BE2C (cell line): ENCODE measurements at regions not wholly inside any gene's neighbourhood (a gene's known extent, or its start where the extent isn't known, plus 50 kb on each side); places are given as distances from the start of the nearest gene placed in this dataset.

ENCODE experiments used
- DNase-seq: peaks from one replicate; pipeline ENCODE4 v3.0.0-alpha.2; 2020
- H3K27me3 ChIP-seq: fragments of 250-450 bp; sonication (Bioruptor Pico); 2 replicates; pipeline ENCODE4 v1.5.1; 2020; ENCODE audit warnings: mild to moderate bottlenecking
- H3K36me3 ChIP-seq: fragments of 250-450 bp; sonication (Bioruptor Pico); 2 replicates; pipeline ENCODE4 v1.5.1; 2020; ENCODE audit warnings: mild to moderate bottlenecking
- H3K4me1 ChIP-seq: fragments of 250-450 bp; sonication (Bioruptor Pico); 2 replicates; pipeline ENCODE4 v1.5.1; 2020
- H3K4me3 ChIP-seq: 2 replicates; pipeline ENCODE4 v1.5.1; 2011; ENCODE audit warnings: low read depth, low read length
- H3K9me3 ChIP-seq: fragments of 250-450 bp; sonication (Bioruptor Pico); 2 replicates; pipeline ENCODE4 v1.5.1; 2020
- TF ChIP-seq, protein P1 (sequence below): IDR thresholded peaks from 2 replicates; pipeline ENCODE4 v1.5.1; 2012; ENCODE audit warnings: mild to moderate bottlenecking, low read depth, low read length

DNA sequence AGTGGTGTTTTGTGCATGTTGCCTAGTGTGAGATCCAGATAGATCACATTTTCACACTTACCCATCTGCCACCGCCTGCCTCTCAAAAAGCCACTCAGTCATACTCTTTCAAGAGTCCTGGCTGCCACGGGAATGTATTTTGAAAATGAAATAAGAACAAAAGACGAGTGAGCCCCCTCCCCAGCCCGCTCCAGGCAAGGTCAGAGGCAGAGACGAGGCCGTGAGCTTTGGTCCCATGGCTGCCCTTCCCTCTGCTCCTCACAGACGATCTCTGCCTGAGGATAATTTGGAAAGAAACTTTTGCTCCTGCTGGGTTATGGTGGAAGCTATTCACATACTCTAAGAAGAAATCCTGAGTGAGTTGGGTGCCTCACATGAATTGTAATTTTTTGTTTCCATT lies 924.3 kb downstream of the BCL11B start:
- Histone ChIP-seq H3K4me1 (no peaks in the 10 kb centered on the region), H3K9me3 (no peaks in the 10 kb centered on the region), H3K36me3 (no peaks in the 10 kb centered on the region), H3K27me3 (no peaks in the 10 kb centered on the region), H3K4me3 (no peak overlapping the region)
- no peak for DNase-seq
- TF ChIP-seq, protein P1, sequence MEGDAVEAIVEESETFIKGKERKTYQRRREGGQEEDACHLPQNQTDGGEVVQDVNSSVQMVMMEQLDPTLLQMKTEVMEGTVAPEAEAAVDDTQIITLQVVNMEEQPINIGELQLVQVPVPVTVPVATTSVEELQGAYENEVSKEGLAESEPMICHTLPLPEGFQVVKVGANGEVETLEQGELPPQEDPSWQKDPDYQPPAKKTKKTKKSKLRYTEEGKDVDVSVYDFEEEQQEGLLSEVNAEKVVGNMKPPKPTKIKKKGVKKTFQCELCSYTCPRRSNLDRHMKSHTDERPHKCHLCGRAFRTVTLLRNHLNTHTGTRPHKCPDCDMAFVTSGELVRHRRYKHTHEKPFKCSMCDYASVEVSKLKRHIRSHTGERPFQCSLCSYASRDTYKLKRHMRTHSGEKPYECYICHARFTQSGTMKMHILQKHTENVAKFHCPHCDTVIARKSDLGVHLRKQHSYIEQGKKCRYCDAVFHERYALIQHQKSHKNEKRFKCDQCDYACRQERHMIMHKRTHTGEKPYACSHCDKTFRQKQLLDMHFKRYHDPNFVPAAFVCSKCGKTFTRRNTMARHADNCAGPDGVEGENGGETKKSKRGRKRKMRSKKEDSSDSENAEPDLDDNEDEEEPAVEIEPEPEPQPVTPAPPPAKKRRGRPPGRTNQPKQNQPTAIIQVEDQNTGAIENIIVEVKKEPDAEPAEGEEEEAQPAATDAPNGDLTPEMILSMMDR = no peak

DNA sequence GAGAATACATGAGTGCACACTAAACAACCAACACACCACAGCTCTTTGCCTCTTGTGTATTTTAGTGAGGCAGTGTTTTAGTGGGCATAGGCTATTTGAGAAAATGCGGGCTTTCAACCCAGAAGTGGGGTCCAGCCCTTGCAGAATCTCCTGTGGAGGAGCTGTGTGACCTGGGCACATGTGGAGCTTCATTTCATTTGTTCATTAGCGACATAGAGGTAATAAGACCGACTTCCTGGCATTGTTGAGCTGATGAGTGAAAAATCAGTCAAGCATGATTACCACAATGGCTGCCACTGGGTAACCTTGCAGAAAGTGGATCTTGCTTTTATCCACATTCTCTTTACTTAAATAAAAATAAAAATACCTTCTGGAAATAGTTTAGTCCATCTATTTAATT lies 923.5 kb downstream of the BCL11B start:
- H3K36me3 ChIP-seq = no peaks in the 10 kb centered on the region
- no peak for DNase-seq
- TF ChIP-seq, protein P1 = no peak
- H3K4me3 ChIP-seq = no peak overlapping the region
- no peaks in the 10 kb centered on the region; the same call in 1 of the 2 replicates for H3K9me3 ChIP-seq
- no peaks in the 10 kb centered on the region for H3K27me3 ChIP-seq
- H3K4me1 ChIP-seq = no peaks in the 10 kb centered on the region

DNA sequence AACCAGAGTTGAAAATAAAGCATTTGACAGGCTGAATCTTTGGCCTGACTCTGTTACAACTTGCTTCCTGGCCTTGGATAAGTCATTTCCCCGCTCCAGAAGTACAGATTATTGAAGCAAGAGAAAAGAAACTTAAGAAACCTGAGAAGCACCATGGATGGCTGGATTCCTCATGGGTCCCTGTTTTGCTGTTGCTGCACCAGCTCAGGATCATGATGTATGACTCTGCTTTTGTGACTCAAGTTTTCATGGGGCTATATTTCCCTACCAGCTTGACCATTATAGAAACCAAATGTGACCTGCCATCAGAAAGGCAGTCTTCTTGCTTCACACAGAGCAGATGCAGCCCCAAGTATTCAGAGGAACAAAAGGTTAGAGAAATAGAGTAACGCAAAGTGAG lies 921.8 kb downstream of the BCL11B start:
- H3K9me3 ChIP-seq = no peaks in the 10 kb centered on the region; the same call in 1 of the 2 replicates
- no peaks in the 10 kb centered on the region for H3K27me3 ChIP-seq
- no peaks in the 10 kb centered on the region for H3K4me1 ChIP-seq
- H3K36me3 ChIP-seq = no peaks in the 10 kb centered on the region
- no peak for DNase-seq
- TF ChIP-seq, protein P1 = no peak
- no peak overlapping the region for H3K4me3 ChIP-seq

DNA sequence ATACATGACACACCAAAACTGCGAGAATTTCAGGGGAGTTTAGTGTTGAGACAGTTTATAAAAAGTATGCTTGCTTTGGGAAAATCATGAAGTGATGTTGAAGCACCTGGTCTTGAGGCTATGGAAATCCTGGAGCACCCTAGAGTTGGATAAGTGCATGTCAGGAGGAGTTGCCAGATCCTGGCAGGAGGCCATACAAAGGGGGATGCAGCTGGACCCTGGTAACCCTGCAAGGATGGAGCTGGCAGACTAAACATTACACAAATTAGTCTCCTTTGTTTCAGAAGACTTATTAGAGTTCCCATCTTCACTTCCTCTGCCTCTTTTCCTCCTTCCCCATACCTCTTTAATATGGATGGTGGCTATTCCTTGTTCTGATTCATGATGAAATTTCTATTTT lies 907.0 kb downstream of the BCL11B start:
- no peak for DNase-seq

DNA sequence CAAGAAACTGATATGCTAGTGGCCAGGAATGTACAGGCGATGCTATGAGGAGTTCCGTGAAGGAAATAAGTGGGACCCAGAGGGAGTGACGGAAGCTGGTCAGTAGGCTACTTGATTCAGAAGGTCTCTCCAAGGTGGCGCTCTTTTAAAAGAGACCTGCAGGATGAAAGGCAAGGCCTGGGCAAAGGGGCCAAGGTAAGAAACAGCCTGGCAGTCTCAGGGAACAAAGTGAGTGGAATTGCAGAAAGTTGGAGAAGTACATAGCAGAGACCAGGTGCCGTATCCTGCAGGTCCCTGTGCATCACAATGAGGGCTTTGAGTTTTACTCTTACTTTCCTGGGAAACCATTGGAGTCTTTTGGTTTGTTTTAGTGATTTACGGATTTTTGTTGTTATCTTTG lies 905.6 kb downstream of the BCL11B start:
- H3K4me1 ChIP-seq = no peaks in the 10 kb centered on the region
- H3K27me3 ChIP-seq = no peaks in the 10 kb centered on the region
- DNase-seq = no peak
- H3K36me3 ChIP-seq = no peaks in the 10 kb centered on the region
- no peaks in the 10 kb centered on the region for H3K9me3 ChIP-seq
- no peak overlapping the region for H3K4me3 ChIP-seq
- TF ChIP-seq, protein P1 = no peak

More for the DNA sequence above, 907.0 kb downstream of the BCL11B start:
- Histone ChIP-seq H3K9me3 (no peaks in the 10 kb centered on the region), H3K36me3 (no peaks in the 10 kb centered on the region), H3K27me3 (no peaks in the 10 kb centered on the region), H3K4me1 (no peaks in the 10 kb centered on the region), H3K4me3 (no peak overlapping the region)
- TF ChIP-seq, protein P1 = no peak

DNA sequence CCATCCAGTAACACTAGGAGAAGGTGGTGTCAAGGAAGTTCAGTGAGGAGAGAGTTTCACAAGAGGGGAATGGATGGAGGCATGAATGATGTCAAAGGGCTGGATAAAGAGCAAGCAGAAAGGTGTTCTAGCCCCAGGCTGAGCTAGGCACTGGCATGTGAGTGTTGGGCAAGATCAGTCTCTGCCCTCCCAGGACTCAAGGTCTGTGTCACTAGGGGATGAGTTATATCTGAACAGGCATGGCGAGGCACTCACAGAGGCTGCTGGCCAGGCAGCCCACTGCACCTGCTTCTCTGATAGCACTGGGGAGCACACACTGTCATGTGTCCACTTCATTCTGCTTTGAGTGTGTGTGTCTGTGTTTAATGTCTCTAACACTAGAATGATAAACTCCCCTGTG lies 903.8 kb downstream of the BCL11B start:
- Histone ChIP-seq H3K27me3 (no peaks in the 10 kb centered on the region), H3K36me3 (no peaks in the 10 kb centered on the region), H3K4me3 (no peak overlapping the region), H3K9me3 (no peaks in the 10 kb centered on the region), H3K4me1 (no peaks in the 10 kb centered on the region)
- TF ChIP-seq, protein P1 = no peak
- DNase-seq = no peak
